HCT116 (cell line): ENCODE measurements at regions not wholly inside any gene's neighbourhood (a gene's known extent, or its start where the extent isn't known, plus 50 kb on each side); places are given as distances from the start of the nearest gene placed in this dataset.

Experiments used
- CEBPB ChIP-seq: IDR thresholded peaks from 2 replicates; pipeline ENCODE4 v1.6.1; 2012; ENCODE audit warnings: low read depth
- EZH2 ChIP-seq: fragments of 200-600 bp; sonication (generic); IDR thresholded peaks from 2 replicates; pipeline ENCODE4 v1.6.1; 2017; ENCODE audit warnings: antibody characterized with exemption, mixed run types
- EZH2phosphoT487 ChIP-seq: fragments of 200-600 bp; IDR thresholded peaks from 2 replicates; pipeline ENCODE4 v1.6.1; 2018; ENCODE audit warnings: antibody characterized with exemption, borderline replicate concordance
- FOSL1 ChIP-seq: IDR thresholded peaks from 2 replicates; pipeline ENCODE4 v1.6.1; 2012; ENCODE audit warnings: low read depth
- JUND ChIP-seq: IDR thresholded peaks from 2 replicates; pipeline ENCODE4 v1.6.1; 2012
- POLR2A ChIP-seq: IDR thresholded peaks from 2 replicates; pipeline ENCODE4 v1.7.0; 2011; ENCODE audit warnings: borderline replicate concordance; ENCODE audit not compliant: insufficient read depth, insufficient read length; ENCODE audit errors: extremely low read depth
- POLR2AphosphoS5 ChIP-seq: IDR thresholded peaks from 2 replicates; pipeline ENCODE4 v1.6.1; 2011; ENCODE audit warnings: mild to moderate bottlenecking, low read depth, low read length, moderate library complexity
- RAD21 ChIP-seq: IDR thresholded peaks from 2 replicates; pipeline ENCODE4 v1.6.1; 2012; ENCODE audit warnings: low read depth, mild to moderate bottlenecking
- YY1 ChIP-seq: IDR thresholded peaks from 2 replicates; pipeline ENCODE4 v1.6.1; 2011; ENCODE audit warnings: low read length, low read depth, moderate library complexity, mild to moderate bottlenecking; ENCODE audit not compliant: insufficient replicate concordance; ENCODE audit errors: extremely low read depth
- TF ChIP-seq, protein P1 (sequence below): IDR thresholded peaks from 2 replicates; pipeline ENCODE4 v1.6.1; 2012
- TF ChIP-seq, protein P2 (sequence below): IDR thresholded peaks from 2 replicates; pipeline ENCODE4 v1.6.1; 2012; ENCODE audit warnings: low read depth
- TF ChIP-seq, protein P3 (sequence below): IDR thresholded peaks from 2 replicates; pipeline ENCODE4 v1.6.1; 2012
- TF ChIP-seq, protein P4 (sequence below), 3 experiments: fragments of 200-600 bp in 1 of 3; sonication (generic) in 1 of 3; IDR thresholded peaks in 2 of 3; conservative IDR thresholded peaks in 1 of 3; 2 replicates each; pipeline ENCODE4 v1.5.1; 2012 to 2017; ENCODE audit warnings: low read depth in 2 of 3, low read length in 2 of 3, antibody characterized with exemption in 1 of 3, borderline replicate concordance in 1 of 3, control low read depth in 1 of 3, mild to moderate bottlenecking in 1 of 3, mixed read lengths in 1 of 3, mixed run types in 1 of 3, moderate library complexity in 1 of 3; ENCODE audit not compliant: insufficient read depth in 1 of 3
- TF ChIP-seq, protein P5 (sequence below): IDR thresholded peaks from 2 replicates; pipeline ENCODE4 v1.6.1; 2011; ENCODE audit warnings: mild to moderate bottlenecking, low read length, moderate library complexity; ENCODE audit not compliant: insufficient replicate concordance; ENCODE audit errors: extremely low read depth

DNA sequence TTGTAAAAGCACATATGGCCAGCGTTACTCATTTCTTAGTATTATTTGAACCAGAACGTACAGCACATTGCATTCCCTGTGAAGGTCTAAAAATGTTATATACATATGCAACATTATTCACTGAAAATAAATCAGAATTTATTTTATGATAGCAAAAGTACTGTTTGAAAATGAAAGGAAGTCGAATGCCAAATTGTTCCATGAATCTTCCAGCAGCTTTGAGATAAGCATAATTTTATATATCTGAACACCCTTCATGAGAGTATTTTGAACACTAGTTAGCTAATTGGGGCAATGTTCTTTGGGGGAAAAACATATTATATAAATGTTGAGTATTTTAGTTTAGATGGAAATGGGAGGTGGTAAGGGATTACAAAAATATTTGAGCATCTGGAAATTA lies 300.7 kb upstream of the SYT1 start:
- no peak for TF ChIP-seq YY1
- no peak for TF ChIP-seq CEBPB
- TF ChIP-seq, protein P1, sequence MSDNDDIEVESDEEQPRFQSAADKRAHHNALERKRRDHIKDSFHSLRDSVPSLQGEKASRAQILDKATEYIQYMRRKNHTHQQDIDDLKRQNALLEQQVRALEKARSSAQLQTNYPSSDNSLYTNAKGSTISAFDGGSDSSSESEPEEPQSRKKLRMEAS = no peak
- no peak for TF ChIP-seq EZH2
- TF ChIP-seq RAD21 = no peak
- no peak for TF ChIP-seq POLR2A
- TF ChIP-seq, protein P2, sequence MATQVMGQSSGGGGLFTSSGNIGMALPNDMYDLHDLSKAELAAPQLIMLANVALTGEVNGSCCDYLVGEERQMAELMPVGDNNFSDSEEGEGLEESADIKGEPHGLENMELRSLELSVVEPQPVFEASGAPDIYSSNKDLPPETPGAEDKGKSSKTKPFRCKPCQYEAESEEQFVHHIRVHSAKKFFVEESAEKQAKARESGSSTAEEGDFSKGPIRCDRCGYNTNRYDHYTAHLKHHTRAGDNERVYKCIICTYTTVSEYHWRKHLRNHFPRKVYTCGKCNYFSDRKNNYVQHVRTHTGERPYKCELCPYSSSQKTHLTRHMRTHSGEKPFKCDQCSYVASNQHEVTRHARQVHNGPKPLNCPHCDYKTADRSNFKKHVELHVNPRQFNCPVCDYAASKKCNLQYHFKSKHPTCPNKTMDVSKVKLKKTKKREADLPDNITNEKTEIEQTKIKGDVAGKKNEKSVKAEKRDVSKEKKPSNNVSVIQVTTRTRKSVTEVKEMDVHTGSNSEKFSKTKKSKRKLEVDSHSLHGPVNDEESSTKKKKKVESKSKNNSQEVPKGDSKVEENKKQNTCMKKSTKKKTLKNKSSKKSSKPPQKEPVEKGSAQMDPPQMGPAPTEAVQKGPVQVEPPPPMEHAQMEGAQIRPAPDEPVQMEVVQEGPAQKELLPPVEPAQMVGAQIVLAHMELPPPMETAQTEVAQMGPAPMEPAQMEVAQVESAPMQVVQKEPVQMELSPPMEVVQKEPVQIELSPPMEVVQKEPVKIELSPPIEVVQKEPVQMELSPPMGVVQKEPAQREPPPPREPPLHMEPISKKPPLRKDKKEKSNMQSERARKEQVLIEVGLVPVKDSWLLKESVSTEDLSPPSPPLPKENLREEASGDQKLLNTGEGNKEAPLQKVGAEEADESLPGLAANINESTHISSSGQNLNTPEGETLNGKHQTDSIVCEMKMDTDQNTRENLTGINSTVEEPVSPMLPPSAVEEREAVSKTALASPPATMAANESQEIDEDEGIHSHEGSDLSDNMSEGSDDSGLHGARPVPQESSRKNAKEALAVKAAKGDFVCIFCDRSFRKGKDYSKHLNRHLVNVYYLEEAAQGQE = no peak
- TF ChIP-seq, protein P3, sequence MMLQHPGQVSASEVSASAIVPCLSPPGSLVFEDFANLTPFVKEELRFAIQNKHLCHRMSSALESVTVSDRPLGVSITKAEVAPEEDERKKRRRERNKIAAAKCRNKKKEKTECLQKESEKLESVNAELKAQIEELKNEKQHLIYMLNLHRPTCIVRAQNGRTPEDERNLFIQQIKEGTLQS = no peak
- TF ChIP-seq, protein P4, sequence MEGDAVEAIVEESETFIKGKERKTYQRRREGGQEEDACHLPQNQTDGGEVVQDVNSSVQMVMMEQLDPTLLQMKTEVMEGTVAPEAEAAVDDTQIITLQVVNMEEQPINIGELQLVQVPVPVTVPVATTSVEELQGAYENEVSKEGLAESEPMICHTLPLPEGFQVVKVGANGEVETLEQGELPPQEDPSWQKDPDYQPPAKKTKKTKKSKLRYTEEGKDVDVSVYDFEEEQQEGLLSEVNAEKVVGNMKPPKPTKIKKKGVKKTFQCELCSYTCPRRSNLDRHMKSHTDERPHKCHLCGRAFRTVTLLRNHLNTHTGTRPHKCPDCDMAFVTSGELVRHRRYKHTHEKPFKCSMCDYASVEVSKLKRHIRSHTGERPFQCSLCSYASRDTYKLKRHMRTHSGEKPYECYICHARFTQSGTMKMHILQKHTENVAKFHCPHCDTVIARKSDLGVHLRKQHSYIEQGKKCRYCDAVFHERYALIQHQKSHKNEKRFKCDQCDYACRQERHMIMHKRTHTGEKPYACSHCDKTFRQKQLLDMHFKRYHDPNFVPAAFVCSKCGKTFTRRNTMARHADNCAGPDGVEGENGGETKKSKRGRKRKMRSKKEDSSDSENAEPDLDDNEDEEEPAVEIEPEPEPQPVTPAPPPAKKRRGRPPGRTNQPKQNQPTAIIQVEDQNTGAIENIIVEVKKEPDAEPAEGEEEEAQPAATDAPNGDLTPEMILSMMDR (IDR thresholded peaks at IDR 0.05 in 2 of 3, conservative IDR thresholded peaks at IDR 0.05 in 1 of 3; ENCODE audit: borderline replicate concordance in 1 of 3, insufficient read depth in 1 of 3, low read depth in 2 of 3, low read length in 2 of 3) = no peak
- no peak for TF ChIP-seq POLR2AphosphoS5
- TF ChIP-seq, protein P5, sequence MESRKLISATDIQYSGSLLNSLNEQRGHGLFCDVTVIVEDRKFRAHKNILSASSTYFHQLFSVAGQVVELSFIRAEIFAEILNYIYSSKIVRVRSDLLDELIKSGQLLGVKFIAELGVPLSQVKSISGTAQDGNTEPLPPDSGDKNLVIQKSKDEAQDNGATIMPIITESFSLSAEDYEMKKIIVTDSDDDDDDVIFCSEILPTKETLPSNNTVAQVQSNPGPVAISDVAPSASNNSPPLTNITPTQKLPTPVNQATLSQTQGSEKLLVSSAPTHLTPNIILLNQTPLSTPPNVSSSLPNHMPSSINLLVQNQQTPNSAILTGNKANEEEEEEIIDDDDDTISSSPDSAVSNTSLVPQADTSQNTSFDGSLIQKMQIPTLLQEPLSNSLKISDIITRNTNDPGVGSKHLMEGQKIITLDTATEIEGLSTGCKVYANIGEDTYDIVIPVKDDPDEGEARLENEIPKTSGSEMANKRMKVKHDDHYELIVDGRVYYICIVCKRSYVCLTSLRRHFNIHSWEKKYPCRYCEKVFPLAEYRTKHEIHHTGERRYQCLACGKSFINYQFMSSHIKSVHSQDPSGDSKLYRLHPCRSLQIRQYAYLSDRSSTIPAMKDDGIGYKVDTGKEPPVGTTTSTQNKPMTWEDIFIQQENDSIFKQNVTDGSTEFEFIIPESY = no peak
- no peak for TF ChIP-seq FOSL1
- no peak for TF ChIP-seq JUND
- no peak for TF ChIP-seq EZH2phosphoT487
